SK-MEL-5 (cell line): ENCODE measurements at regions not wholly inside any gene's neighbourhood (a gene's known extent, or its start where the extent isn't known, plus 50 kb on each side); places are given as distances from the start of the nearest gene placed in this dataset.

Experiments used
- DNase-seq: peaks from one replicate; pipeline ENCODE4 v3.0.0-alpha.2; 2016; ENCODE audit warnings: low read depth, low spot score
- in situ Hi-C: cut with HindIII; loops from 2 replicates; pipeline ENCODE4 v1.10.0; 2016; ENCODE audit warnings: low sequenced_read_pairs, high pct_unique_total_duplicates, low pct_unique_long_range_greater_than_20kb

DNA sequence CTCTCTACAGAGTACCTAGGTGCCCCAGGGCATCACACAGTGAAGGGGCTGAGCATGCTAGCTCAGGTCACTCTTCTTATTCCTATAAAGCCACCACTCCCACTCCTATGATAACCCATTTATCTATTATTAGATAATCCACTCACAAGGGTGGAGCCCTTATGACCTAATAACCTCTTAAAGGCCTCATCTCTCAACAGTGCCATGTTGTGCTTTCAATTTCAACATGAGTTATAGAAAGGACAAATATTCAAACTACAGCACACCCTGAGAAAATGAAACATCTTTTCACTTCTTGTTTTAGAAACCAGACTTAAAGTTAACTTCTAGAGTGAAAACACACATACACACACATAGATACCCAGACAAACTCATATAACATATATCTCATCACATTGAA, 1494.9 kb upstream of the MIR17HG start:
- in situ Hi-C loops, result no loop called here
- DNase-seq, result no peak

DNA sequence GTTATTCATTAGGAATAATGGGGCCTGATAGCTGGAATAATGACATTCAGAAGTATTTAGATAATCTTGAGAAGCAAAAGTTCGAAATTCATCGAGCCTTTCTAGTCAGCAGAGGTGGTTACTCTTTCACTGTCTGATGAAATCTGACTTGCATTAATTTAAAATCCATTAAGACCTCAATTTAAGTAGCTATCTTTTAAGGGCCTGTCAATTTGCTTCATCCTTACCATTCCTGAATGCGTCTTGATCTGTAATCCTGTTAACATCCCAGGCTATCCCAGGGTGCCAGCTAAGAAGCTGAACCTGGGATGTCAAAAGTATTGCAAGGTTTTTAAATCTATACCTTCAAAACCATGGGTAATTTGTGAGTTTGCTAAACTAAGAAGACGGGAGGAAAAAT, 1491.0 kb upstream of the MIR17HG start:
- in situ Hi-C loops, result no loop called here
- no peak for DNase-seq

DNA sequence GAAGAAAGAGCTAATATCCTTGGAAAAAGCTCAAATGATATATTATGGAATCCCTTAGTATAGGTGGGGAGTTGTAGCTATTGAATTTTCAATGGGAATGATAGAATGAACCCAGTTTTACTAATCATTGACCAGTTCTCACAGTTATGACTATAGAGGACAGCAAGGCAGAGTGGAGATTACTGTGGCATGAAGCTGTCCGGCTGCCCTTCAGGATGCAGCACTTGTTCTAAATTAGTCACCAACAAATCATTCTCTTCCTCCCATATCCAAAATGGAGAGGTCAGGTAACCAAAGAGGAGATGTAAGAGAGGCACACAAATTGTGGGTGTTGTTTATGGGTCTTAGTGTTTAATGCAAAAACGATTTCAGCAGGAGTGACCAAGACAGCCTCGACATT, 1490.0 kb upstream of the MIR17HG start:
- no peak for DNase-seq
- in situ Hi-C loops, result no loop called here

DNA sequence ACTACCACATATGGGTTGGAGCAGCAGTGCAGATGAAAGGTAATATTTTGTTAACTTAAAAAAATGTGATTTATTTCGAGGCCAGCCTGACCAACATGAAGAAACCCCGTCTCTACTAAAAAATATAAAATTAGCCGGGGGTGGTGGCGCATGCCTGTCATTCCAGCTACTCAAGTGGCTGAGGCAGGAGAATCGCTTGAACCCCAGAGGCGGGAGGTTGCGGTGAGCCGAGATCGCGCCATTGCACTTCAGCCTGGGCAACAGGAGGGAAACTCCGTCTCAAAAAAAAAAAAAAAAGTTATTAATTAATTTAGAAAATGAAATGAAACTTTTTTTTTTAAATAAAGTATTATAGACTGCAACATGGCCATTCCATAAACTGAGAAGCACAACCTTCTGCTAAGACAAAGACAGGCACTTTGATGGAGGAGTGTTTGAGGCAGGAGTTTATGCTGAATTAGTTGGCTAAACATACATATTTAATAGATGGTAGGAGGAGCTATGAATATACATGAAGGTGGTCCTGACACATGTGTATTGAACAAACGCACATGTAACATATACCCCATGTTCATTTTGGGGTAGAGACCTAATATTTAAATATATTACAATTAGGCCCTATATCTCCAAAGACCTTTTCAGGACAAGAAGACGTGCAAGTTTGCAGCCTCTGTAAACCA, 1485.3 kb upstream of the MIR17HG start:
- in situ Hi-C loops, result no loop called here

DNA sequence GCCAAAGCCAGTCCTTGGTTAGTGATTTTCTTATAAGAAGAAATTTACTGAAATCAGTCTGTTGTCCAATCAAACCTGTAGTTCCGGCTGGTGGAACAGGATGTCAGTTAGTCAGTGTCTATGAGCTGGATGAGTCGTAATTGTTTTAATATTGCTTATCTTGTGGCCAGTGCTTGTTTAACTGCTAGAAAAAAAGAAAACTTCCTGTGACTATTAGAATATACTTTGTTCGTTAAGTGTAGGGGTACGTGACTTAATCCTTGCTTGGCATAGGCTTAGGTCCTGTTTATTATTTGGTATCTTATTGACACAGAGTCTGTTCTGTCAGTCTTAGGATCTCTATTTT, 1484.8 kb upstream of the MIR17HG start:
- DNase-seq, result no peak
- in situ Hi-C loops, result no loop called here

More for the DNA sequence above, 1485.3 kb upstream of the MIR17HG start:
- DNase-seq, result no peak

DNA sequence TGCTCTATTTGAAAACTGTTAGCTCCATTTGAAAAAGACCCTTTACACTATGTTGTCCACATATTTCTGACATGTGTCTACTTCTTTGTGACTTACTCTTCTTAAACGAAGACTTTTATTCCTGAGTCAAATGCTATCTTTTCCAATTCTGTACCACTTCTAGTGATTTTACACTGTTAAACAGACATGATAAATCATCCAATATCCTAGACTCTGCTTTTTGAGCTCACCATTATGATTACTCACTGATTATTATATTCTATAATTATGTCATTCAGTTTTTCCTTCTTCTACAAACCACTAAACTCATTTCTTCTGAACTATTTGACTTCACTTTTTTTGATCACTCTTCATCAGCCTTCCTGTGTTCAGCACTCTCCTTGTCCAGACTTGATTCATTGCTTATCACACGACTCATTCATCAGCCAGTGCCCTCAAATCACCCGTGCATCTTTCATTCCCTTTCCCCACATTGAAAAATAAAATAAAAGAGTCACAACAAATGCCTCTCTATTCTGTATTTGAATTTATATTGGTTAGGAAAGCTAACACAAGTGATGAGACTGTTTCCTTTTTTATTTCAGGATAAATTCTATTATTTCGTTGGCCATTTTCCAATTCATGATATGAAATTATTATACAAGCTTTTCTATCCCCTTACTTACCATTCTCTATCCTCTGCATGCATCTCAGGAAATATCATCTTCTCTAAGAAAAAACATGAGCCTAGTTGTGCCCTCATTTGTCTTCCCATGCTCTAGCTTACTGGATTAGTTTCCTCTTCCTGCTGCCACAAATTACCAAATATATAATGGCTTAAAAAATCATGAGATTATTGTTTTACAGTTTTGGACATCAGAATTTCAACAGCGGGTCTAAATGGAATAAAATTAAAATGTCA, 1482.1 kb upstream of the MIR17HG start:
- no peak for DNase-seq
- in situ Hi-C loops, result no loop called here

DNA sequence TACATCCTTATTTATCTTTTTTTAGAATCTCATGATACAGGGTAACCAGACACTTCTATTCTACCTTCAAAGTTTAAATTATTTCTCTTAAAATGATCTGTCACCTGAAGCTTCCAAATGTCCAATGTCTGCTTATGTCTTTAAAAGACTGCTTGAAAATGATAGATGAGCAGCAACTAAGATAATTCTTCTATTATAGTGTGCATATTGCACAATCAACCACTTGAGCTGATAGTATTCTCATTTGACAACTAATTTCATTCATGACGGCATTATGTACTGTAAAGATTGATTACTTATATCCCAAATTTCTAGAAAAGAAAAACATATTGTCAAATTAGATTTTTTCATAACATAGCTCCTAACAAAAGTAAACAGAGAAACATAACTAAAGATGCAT, 1478.2 kb upstream of the MIR17HG start:
- no peak for DNase-seq
- in situ Hi-C loops, result no loop called here

DNA sequence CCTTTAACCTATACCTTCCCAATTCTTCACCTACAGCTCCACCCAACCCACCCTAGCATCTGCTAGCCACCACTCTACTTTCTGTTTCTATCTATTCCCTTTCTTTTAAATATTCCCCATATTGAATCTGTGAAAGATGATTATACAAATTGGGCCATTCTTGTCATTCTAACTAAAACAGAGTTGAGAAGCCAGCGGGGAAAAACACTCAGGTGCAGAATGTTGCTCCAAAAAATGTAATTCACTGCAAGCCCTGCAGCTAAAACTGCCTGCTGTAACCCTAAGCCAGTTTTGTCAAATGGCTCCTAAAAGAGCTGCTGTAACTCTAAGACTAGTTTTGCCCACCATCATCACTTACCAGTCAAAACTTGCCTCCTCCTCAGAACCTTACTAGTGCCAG, 1468.6 kb upstream of the MIR17HG start:
- DNase-seq, result peak; percentile 8
- in situ Hi-C loops, result no loop called here

DNA sequence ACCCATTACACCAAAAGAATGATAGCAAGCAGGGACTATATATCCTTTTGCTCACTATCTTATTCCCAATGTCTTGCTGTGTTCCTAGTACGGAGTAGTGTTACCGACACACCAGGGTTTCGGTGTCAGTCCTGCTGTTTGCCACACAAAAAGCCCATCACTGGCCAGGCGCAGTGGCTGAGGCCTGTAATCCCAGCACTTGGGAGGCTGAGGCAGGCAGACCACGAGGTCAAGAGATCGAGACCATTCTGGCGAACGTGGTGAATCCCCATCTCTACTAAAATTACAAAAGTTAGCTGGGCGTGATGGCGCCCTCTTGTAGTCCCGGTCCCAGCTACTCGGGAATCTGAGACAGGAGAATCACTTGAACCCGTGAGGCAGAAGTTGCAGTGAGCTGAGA, 1467.3 kb upstream of the MIR17HG start:
- DNase-seq, result peak; percentile 17
- in situ Hi-C loops, result no loop called here

DNA sequence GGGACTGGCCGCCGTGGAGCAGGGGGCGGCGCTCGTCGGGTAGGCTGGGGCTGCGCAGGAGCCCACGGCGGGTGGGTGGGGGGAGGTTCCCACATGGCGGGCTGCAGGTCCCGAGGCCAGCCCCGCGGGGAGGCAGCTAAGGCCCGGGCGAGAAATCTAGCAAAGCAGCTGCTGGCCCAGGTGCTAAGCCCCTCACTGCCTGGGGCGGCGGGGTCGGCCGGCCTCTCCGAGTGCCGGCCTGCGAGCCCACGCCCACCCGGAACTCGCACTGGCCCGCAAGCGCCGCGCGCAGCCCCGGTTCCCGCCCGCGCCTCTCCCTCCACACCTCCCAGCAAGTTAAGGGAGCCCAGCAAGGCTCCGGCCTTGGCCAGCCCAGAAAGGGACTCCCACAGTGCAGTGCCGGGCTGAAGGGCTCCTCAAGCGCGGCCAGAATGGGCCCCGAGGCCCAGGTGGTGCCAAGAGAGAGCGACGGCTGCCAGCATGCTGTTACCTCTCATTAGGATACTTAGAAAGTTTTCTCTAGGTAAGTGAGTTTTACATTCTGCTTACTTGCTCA, 1463.5 kb upstream of the MIR17HG start:
- in situ Hi-C loops, result no loop called here
- no peak for DNase-seq

DNA sequence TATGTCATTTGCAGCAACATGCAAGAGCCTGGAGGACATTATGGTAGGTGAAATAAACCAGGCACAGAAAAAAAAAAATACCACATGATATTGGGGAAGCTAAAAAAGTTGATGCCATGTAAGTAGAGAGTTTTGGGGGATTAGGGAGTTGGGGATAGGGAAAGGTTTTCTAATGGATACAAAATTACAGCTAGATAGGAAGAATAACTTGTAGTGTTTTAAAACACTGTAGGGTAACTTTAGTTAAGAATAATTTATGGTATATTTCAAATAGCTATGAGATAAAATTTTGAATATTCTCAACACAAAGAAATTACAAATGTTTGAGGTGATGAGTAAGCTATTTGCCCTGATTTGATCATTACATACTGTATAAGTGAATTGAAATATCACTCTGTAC, 1456.7 kb upstream of the MIR17HG start:
- in situ Hi-C loops, result no loop called here
- no peak for DNase-seq

DNA sequence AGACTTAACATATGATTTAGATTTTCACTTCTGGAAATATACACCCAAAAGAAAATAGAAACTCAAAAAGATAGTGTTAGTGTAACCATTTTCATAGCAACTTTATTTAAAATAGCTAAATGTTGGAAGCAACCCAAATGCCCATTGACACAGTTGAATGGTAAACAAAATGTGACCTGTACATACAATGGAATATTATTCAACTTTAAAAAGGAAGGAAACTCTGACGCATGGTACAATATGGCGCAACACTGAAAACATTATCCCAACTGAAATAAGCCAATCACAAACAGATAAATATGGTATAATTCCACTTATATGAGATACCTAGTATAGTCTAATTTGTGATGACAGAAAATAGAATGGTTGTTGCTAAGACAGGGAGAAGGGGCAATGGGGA, 1456.1 kb upstream of the MIR17HG start:
- peak; percentile 34 for DNase-seq
- in situ Hi-C loops, result no loop called here

DNA sequence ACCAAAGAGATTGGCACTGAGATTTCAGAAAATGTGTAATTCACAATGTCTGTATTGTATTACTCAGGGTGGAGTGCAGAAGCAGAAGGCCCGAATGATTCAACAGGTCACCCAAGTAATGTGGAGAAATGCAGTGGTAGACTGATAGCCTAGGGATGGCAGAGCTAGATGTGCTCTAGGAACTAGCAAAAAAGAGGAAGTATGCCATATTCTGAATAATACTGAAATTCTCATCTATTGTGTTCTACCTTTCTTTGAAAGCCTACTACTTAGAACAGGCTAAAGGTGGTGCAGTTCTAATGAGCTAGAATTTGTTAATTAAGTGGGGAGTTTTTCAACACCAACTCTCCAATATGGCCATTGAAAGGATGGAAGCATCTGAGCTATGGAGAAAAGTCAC, 1449.8 kb upstream of the MIR17HG start:
- in situ Hi-C loops, result no loop called here
- no peak for DNase-seq

DNA sequence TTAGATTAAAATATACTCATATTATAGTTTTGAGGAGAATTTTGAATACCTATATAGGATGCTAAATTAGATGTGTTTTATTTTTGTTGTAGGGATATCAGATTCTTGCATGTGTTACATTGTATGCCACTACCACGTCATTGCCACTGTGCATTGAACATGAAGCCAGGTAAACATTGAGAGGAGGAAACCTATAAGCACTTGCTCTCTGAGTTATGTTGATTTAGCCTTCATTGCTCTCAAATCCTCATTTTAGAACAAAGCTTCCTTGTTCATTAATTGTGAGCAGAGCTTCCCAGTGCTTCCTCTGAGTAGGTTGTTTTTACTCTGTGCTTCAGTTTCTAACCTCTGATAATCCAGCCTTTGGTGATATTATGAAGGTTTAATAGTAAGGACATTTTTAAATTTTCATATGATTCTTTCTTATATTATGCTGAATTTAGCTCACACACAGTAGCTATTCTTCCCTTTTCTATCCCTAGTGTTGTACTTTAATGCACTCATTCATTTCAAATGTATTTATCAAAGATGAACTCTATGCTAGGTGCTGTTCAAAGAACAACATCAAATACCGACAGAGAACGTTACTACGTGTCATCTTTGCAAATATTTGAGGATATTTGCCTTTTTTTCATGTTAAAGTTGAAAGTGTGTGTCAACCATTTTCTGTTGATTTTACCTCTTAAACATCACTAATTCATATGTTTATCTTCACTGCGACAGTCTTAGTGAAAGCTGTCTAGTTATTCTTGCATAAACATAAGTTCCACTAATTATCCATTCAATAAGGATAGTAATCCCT, 1448.0 kb upstream of the MIR17HG start:
- no peak for DNase-seq
- in situ Hi-C loops, result no loop called here

DNA sequence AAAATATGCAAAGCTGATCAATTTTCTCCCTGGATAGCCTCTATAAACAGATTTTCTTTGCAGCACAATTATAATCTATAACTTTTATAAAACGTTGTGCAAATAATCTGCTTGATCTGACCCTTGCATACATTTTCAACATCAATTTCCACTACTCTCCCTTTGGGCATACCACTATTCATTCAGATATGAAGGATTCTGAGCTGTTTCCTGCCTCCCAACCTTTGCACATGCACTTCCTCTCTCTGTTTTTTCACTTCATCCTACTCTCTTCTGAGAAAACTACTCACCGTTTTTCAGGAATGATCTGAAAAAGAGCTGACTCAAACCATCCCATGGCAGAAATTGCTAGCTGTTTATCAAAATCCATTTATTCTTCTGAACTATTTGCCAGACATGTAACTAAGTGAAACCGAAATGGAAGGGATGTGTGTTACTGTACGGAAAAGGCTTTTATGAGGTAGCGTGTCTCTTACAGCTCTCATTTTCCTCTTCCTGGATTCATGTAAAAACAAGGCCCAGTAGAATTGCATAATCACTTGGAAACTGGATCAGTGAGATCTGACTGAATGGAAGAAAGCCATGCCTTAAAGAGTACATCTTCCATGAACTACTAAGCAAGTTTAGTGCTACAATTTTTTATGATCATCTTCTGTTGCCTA, 1447.3 kb upstream of the MIR17HG start:
- no peak for DNase-seq
- in situ Hi-C loops, result no loop called here

DNA sequence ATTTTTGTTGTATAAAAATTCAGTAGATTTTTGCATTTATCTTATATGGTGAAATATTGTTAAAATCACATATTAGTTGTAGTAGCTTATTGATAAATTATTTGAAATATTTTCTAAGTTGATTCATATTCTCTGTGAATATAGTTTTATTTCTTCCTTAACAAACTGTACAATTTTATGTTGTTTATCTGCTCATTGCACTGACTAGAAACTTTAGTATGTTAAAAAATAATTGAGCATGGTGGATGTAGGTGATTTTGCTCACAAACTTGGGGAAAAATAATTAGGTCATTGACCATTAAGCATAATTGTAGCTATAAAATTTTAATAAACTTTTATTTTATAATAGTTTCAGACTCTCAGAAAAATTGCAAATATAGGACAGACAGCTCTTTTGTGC, 1445.3 kb upstream of the MIR17HG start:
- in situ Hi-C loops, result no loop called here
- no peak for DNase-seq

DNA sequence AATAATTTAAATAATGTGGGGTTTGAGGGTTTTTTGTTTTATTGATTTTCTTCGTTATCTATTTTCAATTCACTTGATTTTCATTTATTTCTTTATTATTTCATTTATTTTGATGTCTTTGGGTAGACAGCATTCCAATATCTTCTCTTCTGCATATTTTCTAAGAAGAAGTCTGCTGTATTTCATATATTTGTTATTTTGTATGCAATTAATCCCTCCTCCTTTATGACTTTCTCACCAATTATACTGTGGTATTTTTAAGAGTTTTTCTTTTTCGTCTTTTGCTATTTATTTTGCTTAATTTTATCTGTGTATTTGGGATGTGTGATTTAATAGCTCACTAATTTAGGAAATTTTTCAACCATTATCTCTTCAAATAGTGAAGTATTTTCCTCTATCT, 1444.4 kb upstream of the MIR17HG start:
- DNase-seq, result no peak
- in situ Hi-C loops, result no loop called here

DNA sequence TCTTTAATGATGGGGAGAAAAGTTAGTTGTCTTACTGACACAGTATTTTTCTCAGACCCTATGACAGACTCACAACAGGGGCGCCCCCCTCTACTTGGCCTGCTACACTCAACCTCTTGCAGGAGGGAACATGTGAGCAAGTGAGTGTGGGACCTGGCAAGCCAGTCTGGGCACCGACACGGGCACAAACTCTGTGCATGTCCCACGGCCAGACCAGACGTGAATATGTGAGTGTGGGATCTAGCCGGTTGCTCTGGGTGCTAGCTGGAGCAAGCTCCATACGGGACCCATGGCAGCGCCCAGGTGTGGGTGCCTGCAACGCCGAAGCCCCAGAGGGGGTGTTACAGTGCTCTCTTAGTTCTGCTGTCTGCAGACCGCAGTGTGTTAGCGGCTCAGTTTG, 1437.3 kb upstream of the MIR17HG start:
- DNase-seq, result no peak
- in situ Hi-C loops, result no loop called here
